Activated T-cell treated with anti-CD3 and anti-CD28 coated beads, Interleukin-2, amount 50 U/mL, for 4 hours (primary cell): ENCODE measurements at regions not wholly inside any gene's neighbourhood (a gene's known extent, or its start where the extent isn't known, plus 50 kb on each side); places are given as distances from the start of the nearest gene placed in this dataset.

Source experiments
- ATAC-seq, 2 donors: fragments of 200-7000 bp; cut with Tn5 transposase; one replicate each; pipeline ENCODE4 v1.10.0; 2021
- DNase-seq: peaks from one replicate; pipeline ENCODE4 v3.0.0-alpha.2; 2020
- H3K27me3 Mint-ChIP-seq: one replicate; pipeline ENCODE4 v1.8.0; 2021; ENCODE audit warnings: low read depth, mixed read lengths
- H3K36me3 Mint-ChIP-seq: one replicate; pipeline ENCODE4 v1.8.0; 2022; ENCODE audit warnings: mixed read lengths; ENCODE audit not compliant: insufficient read depth
- H3K4me1 Mint-ChIP-seq: one replicate; pipeline ENCODE4 v1.8.0; 2021; ENCODE audit warnings: low read depth, mixed read lengths
- H3K4me3 Mint-ChIP-seq: one replicate; pipeline ENCODE4 v1.8.0; 2021; ENCODE audit warnings: mild to moderate bottlenecking, moderate library complexity, mixed read lengths
- H3K9me3 Mint-ChIP-seq: one replicate; pipeline ENCODE4 v1.8.0; 2021; ENCODE audit warnings: mixed read lengths

GRCh38 chr6:71388856-71389527 is 100.4 kb downstream of the OGFRL1 start:
- peaks cover 11% of the 10 kb centered on the region for H3K27me3 Mint-ChIP-seq
- no peaks in the 10 kb centered on the region for H3K4me1 Mint-ChIP-seq
- no peaks in the 10 kb centered on the region for H3K9me3 Mint-ChIP-seq
- H3K36me3 Mint-ChIP-seq, result no peaks in the 10 kb centered on the region
- DNase-seq (no peak), ATAC-seq (no peak)
- H3K4me3 Mint-ChIP-seq, result no peak overlapping the region

GRCh38 chr6:71391126-71391525 is 102.5 kb downstream of the OGFRL1 start:
- Mint-ChIP-seq H3K36me3 (no peaks in the 10 kb centered on the region), H3K4me1 (no peaks in the 10 kb centered on the region), H3K9me3 (no peaks in the 10 kb centered on the region), H3K4me3 (no peak overlapping the region), H3K27me3 (peaks cover 8% of the 10 kb centered on the region)
- ATAC-seq, result no peak
- DNase-seq, result no peak

DNA sequence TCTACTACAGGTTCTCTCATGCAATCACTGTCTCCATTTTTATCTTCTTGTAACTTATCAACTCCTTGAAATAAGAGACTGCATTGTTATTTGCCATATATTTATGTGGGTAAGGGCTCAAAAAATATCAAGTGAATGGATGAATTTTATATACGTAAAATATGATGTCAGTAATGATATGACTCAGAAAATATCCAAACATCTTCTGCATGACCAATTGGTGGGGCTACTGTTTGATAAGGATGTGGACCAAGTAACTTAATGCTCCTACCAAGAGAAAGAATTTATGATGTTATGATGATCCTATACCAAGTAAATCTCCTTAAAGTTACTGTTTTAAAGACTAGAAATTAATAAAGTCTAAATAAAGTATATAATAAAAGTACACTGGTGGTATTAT is 103.7 kb downstream of the OGFRL1 start:
- ATAC-seq (no peak), DNase-seq (no peak)
- no peak overlapping the region for H3K4me3 Mint-ChIP-seq
- H3K9me3 Mint-ChIP-seq, result no peaks in the 10 kb centered on the region
- H3K4me1 Mint-ChIP-seq, result no peaks in the 10 kb centered on the region
- peaks cover 8% of the 10 kb centered on the region for H3K27me3 Mint-ChIP-seq
- H3K36me3 Mint-ChIP-seq, result no peaks in the 10 kb centered on the region

DNA sequence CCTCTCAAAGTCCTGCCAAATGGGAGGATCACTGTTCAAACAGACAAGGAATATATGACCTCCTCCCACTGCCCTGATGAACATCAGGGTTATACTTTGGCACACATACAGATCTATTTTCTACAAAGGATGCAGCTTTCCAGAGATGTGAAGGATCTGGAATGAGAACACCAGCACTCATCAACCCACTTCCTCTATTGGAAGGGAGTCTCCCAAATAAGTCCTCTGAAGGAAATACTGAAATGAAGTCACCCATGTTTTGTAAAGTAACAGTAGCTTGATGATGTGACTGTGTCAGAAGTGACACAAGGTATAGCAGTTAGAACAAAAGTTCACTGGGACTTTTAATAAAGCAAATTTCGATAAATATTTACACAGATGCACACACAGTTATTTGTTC is 104.9 kb downstream of the OGFRL1 start:
- no peak for DNase-seq
- no peak for ATAC-seq
- Mint-ChIP-seq H3K36me3 (no peaks in the 10 kb centered on the region), H3K4me3 (no peak overlapping the region), H3K9me3 (no peaks in the 10 kb centered on the region), H3K27me3 (peaks cover 8% of the 10 kb centered on the region), H3K4me1 (no peaks in the 10 kb centered on the region)

- H3K4me3 Mint-ChIP-seq, result no peak overlapping the region
- no peaks in the 10 kb centered on the region for H3K4me1 Mint-ChIP-seq
- ATAC-seq, result no peak
Observed at GRCh38 chr6:71393981-71394432, 105.4 kb downstream of the OGFRL1 start.

GRCh38 chr6:71394926-71395325 is 106.3 kb downstream of the OGFRL1 start:
- peaks cover 4% of the 10 kb centered on the region for H3K27me3 Mint-ChIP-seq
- ATAC-seq, result no peak
- H3K4me3 Mint-ChIP-seq, result no peak overlapping the region
- H3K36me3 Mint-ChIP-seq, result no peaks in the 10 kb centered on the region
- no peak for DNase-seq
- no peaks in the 10 kb centered on the region for H3K4me1 Mint-ChIP-seq
- H3K9me3 Mint-ChIP-seq, result no peaks in the 10 kb centered on the region

More at GRCh38 chr6:71393981-71394432, 105.4 kb downstream of the OGFRL1 start:
- H3K27me3 Mint-ChIP-seq, result peaks cover 8% of the 10 kb centered on the region
- no peak for DNase-seq
- H3K9me3 Mint-ChIP-seq, result no peaks in the 10 kb centered on the region
- no peaks in the 10 kb centered on the region for H3K36me3 Mint-ChIP-seq

GRCh38 chr6:71395731-71396409 is 107.3 kb downstream of the OGFRL1 start:
- no peak for ATAC-seq
- no peaks in the 10 kb centered on the region for H3K9me3 Mint-ChIP-seq
- H3K27me3 Mint-ChIP-seq, result peaks cover 4% of the 10 kb centered on the region
- no peak for DNase-seq
- H3K4me1 Mint-ChIP-seq, result no peaks in the 10 kb centered on the region
- no peak overlapping the region for H3K4me3 Mint-ChIP-seq
- H3K36me3 Mint-ChIP-seq, result no peaks in the 10 kb centered on the region

- Mint-ChIP-seq H3K36me3 (no peaks in the 10 kb centered on the region), H3K27me3 (peaks cover 4% of the 10 kb centered on the region), H3K4me3 (no peak overlapping the region), H3K4me1 (no peaks in the 10 kb centered on the region), H3K9me3 (no peaks in the 10 kb centered on the region)
- DNase-seq (no peak), ATAC-seq (peak; percentile 37 to 52)
Observed at GRCh38 chr6:71396410-71396801, 107.8 kb downstream of the OGFRL1 start.

GRCh38 chr6:71399279-71399678 is 110.7 kb downstream of the OGFRL1 start:
- H3K36me3 Mint-ChIP-seq, result no peaks in the 10 kb centered on the region
- H3K27me3 Mint-ChIP-seq, result peaks cover 5% of the 10 kb centered on the region
- ATAC-seq (no peak), DNase-seq (no peak)
- no peaks in the 10 kb centered on the region for H3K4me1 Mint-ChIP-seq
- H3K4me3 Mint-ChIP-seq, result no peak overlapping the region
- H3K9me3 Mint-ChIP-seq, result no peaks in the 10 kb centered on the region

DNA sequence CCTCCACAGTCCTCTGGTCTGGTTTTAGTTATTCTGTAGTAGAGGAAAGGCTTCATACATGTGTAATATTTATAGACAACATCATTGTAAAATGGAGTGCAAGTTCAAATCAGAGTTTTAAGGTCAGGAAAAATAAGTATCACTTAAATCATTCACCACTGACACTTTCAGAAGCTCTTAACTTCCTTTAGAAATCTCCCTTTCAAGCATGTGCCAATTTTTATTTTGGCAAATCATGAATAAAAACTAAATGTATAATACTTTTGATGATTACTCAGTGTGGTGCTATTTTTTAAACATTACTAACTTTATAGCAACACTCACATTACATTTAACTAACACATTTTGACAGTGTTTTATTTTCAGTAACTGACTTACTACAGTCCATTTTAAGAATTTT is 112.2 kb downstream of the OGFRL1 start:
- no peak overlapping the region for H3K4me3 Mint-ChIP-seq
- H3K4me1 Mint-ChIP-seq, result no peaks in the 10 kb centered on the region
- no peaks in the 10 kb centered on the region for H3K9me3 Mint-ChIP-seq
- no peak for DNase-seq
- ATAC-seq, result no peak
- H3K36me3 Mint-ChIP-seq, result no peaks in the 10 kb centered on the region
- H3K27me3 Mint-ChIP-seq, result peaks cover 5% of the 10 kb centered on the region

GRCh38 chr6:71402096-71402495 is 113.5 kb downstream of the OGFRL1 start:
- H3K27me3 Mint-ChIP-seq, result peaks cover 5% of the 10 kb centered on the region
- H3K4me1 Mint-ChIP-seq, result no peaks in the 10 kb centered on the region
- ATAC-seq (no peak), DNase-seq (no peak)
- no peaks in the 10 kb centered on the region for H3K36me3 Mint-ChIP-seq
- no peaks in the 10 kb centered on the region for H3K9me3 Mint-ChIP-seq
- H3K4me3 Mint-ChIP-seq, result no peak overlapping the region

GRCh38 chr6:71403422-71404134 is 115.0 kb downstream of the OGFRL1 start:
- Mint-ChIP-seq H3K27me3 (peaks cover 5% of the 10 kb centered on the region), H3K4me3 (no peak overlapping the region), H3K4me1 (no peaks in the 10 kb centered on the region), H3K9me3 (no peaks in the 10 kb centered on the region), H3K36me3 (no peaks in the 10 kb centered on the region)
- DNase-seq (no peak), ATAC-seq (no peak)

GRCh38 chr6:71404145-71404966 is 115.7 kb downstream of the OGFRL1 start:
- no peaks in the 10 kb centered on the region for H3K9me3 Mint-ChIP-seq
- peaks cover 5% of the 10 kb centered on the region for H3K27me3 Mint-ChIP-seq
- no peak for DNase-seq
- no peaks in the 10 kb centered on the region for H3K4me1 Mint-ChIP-seq
- H3K4me3 Mint-ChIP-seq, result no peak overlapping the region
- ATAC-seq, result no peak
- no peaks in the 10 kb centered on the region for H3K36me3 Mint-ChIP-seq

- ATAC-seq, result no peak
- no peak overlapping the region for H3K4me3 Mint-ChIP-seq
Observed at GRCh38 chr6:71404967-71405278, 116.3 kb downstream of the OGFRL1 start.

More at GRCh38 chr6:71404967-71405278, 116.3 kb downstream of the OGFRL1 start:
- Mint-ChIP-seq H3K9me3 (no peaks in the 10 kb centered on the region), H3K4me1 (no peaks in the 10 kb centered on the region), H3K27me3 (peaks cover 5% of the 10 kb centered on the region), H3K36me3 (no peaks in the 10 kb centered on the region)
- no peak for DNase-seq
